NB4 (cell line): ENCODE measurements at regions not wholly inside any gene's neighbourhood (a gene's known extent, or its start where the extent isn't known, plus 50 kb on each side); places are given as distances from the start of the nearest gene placed in this dataset.
"Not testable (repeated sequence)": the region's sequence is repeated elsewhere in the genome, so short reads cannot be mapped to it uniquely, and the experiment has no call there.

ENCODE experiments used
- DNase-seq: peaks from one replicate; pipeline ENCODE4 v3.0.0; 2010; ENCODE audit warnings: low read depth
- H3K4me3 ChIP-seq: one replicate; pipeline ENCODE4 v1.5.1; 2011; ENCODE audit warnings: mild to moderate bottlenecking, low read depth, low read length, moderate library complexity
- MYC ChIP-seq: IDR thresholded peaks from 2 replicates; pipeline ENCODE4 v1.6.1; 2011; ENCODE audit warnings: low read depth, low read length
- POLR2A ChIP-seq: IDR thresholded peaks from 2 replicates; pipeline ENCODE4 v1.6.1; 2011; ENCODE audit warnings: mild to moderate bottlenecking; ENCODE audit not compliant: insufficient read length; ENCODE audit errors: extremely low read depth
- TF ChIP-seq, protein P1 (sequence below): IDR thresholded peaks from one replicate; pipeline ENCODE4 v1.5.1; 2012; ENCODE audit warnings: low read depth, low read length
- TF ChIP-seq, protein P2 (sequence below): IDR thresholded peaks from 2 replicates; pipeline ENCODE4 v1.6.1; 2011; ENCODE audit warnings: low read depth, low read length

DNA sequence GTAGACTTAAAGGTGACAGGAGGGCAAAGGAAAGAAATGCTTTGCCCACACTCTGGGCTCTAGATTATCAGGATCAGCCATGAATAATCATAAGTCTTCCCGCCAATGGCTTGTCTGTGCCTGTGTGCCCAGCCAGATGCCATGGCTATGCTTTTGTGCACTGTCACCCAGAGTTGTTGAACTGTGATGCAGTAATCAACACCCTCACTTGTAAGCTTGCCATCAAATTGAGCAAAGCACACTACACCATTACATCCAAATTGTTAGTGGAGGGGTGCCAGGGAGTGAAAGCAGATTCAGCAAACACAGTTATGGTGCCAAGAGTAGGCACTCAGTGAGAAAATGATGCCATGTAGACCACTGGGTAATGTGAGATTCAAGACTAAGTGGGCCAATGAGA lies 845.3 kb upstream of the MIR17HG start:
- DNase-seq: no peak
- TF ChIP-seq POLR2A: no peak
- TF ChIP-seq, protein P1, sequence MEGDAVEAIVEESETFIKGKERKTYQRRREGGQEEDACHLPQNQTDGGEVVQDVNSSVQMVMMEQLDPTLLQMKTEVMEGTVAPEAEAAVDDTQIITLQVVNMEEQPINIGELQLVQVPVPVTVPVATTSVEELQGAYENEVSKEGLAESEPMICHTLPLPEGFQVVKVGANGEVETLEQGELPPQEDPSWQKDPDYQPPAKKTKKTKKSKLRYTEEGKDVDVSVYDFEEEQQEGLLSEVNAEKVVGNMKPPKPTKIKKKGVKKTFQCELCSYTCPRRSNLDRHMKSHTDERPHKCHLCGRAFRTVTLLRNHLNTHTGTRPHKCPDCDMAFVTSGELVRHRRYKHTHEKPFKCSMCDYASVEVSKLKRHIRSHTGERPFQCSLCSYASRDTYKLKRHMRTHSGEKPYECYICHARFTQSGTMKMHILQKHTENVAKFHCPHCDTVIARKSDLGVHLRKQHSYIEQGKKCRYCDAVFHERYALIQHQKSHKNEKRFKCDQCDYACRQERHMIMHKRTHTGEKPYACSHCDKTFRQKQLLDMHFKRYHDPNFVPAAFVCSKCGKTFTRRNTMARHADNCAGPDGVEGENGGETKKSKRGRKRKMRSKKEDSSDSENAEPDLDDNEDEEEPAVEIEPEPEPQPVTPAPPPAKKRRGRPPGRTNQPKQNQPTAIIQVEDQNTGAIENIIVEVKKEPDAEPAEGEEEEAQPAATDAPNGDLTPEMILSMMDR: no peak
- TF ChIP-seq, protein P2, sequence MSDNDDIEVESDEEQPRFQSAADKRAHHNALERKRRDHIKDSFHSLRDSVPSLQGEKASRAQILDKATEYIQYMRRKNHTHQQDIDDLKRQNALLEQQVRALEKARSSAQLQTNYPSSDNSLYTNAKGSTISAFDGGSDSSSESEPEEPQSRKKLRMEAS: no peak
- no peak for TF ChIP-seq MYC
- no peak overlapping the region for H3K4me3 ChIP-seq

DNA sequence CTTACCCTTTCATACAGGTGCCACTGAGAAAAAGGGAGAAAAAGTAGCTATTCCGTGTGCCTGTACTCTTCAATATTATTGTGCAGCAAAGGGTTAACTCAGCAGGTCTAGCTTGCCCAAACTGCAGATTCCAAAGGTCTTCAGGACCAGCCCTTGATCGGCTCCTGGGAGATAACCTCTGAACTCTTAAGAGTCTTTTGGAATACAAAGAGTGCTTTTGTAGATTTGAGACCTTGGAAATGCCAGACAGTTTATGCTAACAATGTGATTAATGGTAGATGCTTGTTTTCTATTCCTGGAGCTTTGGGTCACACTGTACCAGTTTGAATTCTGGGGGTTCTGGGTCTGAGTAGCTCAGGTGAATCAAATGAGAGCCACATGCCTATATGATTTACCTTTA lies 844.7 kb upstream of the MIR17HG start:
- no peak overlapping the region for H3K4me3 ChIP-seq
- DNase-seq: no peak
- no peak for TF ChIP-seq POLR2A
- no peak for TF ChIP-seq MYC
- TF ChIP-seq, protein P1: no peak
- TF ChIP-seq, protein P2: no peak

DNA sequence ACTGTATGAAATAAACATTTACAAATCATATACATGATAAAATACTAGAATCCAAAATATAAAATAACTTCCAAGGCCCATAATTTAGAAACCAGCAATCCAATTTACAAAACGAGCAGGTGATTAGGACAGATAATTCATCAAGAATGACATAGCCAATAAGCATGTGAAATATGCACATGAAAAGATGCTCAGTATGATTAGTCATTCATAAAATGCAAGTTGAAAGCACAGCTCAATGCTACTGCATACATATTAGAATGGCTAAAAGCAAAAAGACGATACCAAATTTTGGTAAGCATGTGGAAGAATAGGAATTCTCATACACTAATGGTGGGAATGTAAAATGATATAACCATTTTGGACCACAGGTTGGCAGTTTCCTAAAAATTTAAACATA lies 837.2 kb upstream of the MIR17HG start:
- H3K4me3 ChIP-seq: no peak overlapping the region
- DNase-seq: no peak
- TF ChIP-seq, protein P1: no peak
- TF ChIP-seq POLR2A (no peak), MYC (no peak)
- TF ChIP-seq, protein P2: no peak

DNA sequence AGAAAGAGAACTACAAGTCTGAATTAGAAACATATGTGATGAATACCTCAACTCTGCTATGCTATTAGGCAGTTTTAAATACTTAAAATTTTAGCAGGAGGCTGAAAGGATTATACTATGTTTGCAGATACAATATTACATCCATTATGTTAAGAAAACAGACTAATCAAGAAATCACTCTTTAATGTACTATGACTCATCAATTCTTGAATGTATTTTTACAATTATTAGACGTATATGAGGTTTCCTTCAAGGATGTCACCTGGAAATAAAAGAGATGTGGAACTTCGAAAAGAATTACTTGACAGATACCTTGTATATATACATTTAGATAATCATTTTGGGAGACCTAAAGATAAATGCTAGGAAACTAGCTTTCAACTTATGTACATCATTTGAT lies 835.6 kb upstream of the MIR17HG start:
- no peak for TF ChIP-seq MYC
- TF ChIP-seq, protein P2: no peak
- TF ChIP-seq POLR2A: no peak
- TF ChIP-seq, protein P1: no peak
- H3K4me3 ChIP-seq: no peak overlapping the region
- DNase-seq: no peak

DNA sequence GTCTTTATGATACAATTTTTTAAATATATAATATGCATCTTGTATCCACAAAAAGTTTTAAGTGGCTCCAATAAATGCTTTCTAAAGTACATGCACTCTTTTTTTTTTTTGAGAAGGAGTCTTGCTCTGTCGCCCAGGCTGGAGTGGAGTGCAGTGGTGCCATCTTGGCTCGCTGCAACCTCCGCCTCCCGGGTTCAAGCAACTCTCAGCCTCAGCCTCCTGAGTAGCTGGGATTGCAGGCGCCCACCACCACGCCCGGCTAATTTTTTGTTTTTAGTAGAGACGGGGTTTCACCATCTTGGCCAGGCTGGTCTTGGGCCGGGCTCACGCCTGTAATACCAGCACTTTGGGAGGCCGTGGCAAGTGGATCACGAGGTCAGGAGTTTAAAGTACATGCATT lies 832.8 kb upstream of the MIR17HG start:
- not testable (repeated sequence) for H3K4me3 ChIP-seq, DNase-seq

DNA sequence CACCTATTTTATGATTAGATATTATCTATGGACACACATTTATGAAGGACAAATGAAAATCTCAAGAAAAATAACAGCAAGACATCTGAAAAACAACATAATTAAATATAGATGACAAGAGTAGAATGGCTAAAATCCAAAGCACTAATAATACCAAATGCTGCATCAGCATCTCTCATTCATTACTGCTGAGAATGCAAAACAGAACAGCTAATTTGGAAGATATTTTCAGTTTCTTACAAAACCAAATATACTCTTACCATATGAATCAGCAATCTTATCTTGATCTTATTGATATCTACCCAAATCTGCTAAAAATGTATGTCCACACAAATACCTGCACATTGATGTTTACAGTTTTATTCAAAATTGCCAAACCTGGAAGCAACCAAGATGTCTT lies 829.1 kb upstream of the MIR17HG start:
- no peak overlapping the region for H3K4me3 ChIP-seq
- no peak for DNase-seq
- TF ChIP-seq MYC: no peak
- TF ChIP-seq, protein P1: no peak
- TF ChIP-seq, protein P2: no peak
- no peak for TF ChIP-seq POLR2A
